Fibroblast of lung (primary cell): ENCODE measurements at regions not wholly inside any gene's neighbourhood (a gene's known extent, or its start where the extent isn't known, plus 50 kb on each side); places are given as distances from the start of the nearest gene placed in this dataset.
"Not testable (repeated sequence)": the region's sequence is repeated elsewhere in the genome, so short reads cannot be mapped to it uniquely, and the experiment has no call there.

Experiments
- DNase-seq, 2 donors: peaks; one replicate each; pipeline versions ENCODE4 v3.0.0 to v3.0.0-alpha.2; 2010; ENCODE audit warnings: low read depth in 2 of 2
- H2AFZ ChIP-seq: 2 replicates; pipeline ENCODE4 v1.5.1; 2012; ENCODE audit warnings: low read length, control low read depth, inconsistent platforms
- H3K27ac ChIP-seq: 2 replicates; pipeline ENCODE4 v1.5.1; 2011; ENCODE audit warnings: low read length, control low read depth; ENCODE audit not compliant: insufficient read depth
- H3K27me3 ChIP-seq: 2 replicates; pipeline ENCODE4 v1.5.1; 2011; ENCODE audit warnings: mild to moderate bottlenecking, low read length; ENCODE audit not compliant: control insufficient read depth, insufficient read depth
- H3K36me3 ChIP-seq: 2 replicates; pipeline ENCODE4 v1.5.1; 2011; ENCODE audit warnings: low read length; ENCODE audit not compliant: control insufficient read depth, insufficient read depth
- H3K4me1 ChIP-seq: 2 replicates; pipeline ENCODE4 v1.5.1; 2011; ENCODE audit warnings: low read length; ENCODE audit not compliant: control insufficient read depth, insufficient read depth; ENCODE audit errors: extremely low read depth
- H3K4me2 ChIP-seq: 2 replicates; pipeline ENCODE4 v1.5.1; 2011; ENCODE audit warnings: low read length, control low read depth; ENCODE audit not compliant: insufficient read depth; ENCODE audit errors: extremely low read depth
- H3K4me3 ChIP-seq, 4 experiments: fragments of 200-600 bp in 1 of 4; sonication (generic) in 1 of 4; replicated peaks in 1 of 4; 2 replicates each; pipeline ENCODE4 v1.5.1; 2011 to 2016; ENCODE audit warnings: low read length in 4 of 4, low read depth in 3 of 4, mild to moderate bottlenecking in 3 of 4, control low read depth in 2 of 4, inconsistent platforms in 1 of 4, mixed read lengths in 1 of 4; ENCODE audit not compliant: insufficient read depth in 1 of 4; ENCODE audit errors: control extremely low read depth in 1 of 4
- H3K79me2 ChIP-seq: 2 replicates; pipeline ENCODE4 v1.5.1; 2012; ENCODE audit warnings: mild to moderate bottlenecking, low read length, inconsistent platforms; ENCODE audit not compliant: control insufficient read depth, insufficient read depth
- H3K9ac ChIP-seq: 2 replicates; pipeline ENCODE4 v1.5.1; 2011; ENCODE audit warnings: mild to moderate bottlenecking, low read length, control low read depth; ENCODE audit not compliant: insufficient read depth
- H3K9me3 ChIP-seq: 2 replicates; pipeline ENCODE4 v1.5.1; 2012; ENCODE audit warnings: low read depth, low read length; ENCODE audit not compliant: control insufficient read depth, insufficient read depth
- H4K20me1 ChIP-seq: 2 replicates; pipeline ENCODE4 v1.5.1; 2011; ENCODE audit warnings: low read length; ENCODE audit not compliant: control insufficient read depth, insufficient read depth; ENCODE audit errors: extremely low read depth
- CTCF ChIP-seq, 2 donors: IDR thresholded peaks in 1 of 2; conservative IDR thresholded peaks in 1 of 2; 1 replicate in 1 of 2; 2 replicates in 1 of 2; pipeline ENCODE4 v1.5.1; 2011 to 2012; ENCODE audit warnings: low read length in 2 of 2, control low read depth in 1 of 2, inconsistent platforms in 1 of 2, low read depth in 1 of 2, mild to moderate bottlenecking in 1 of 2
- EZH2 ChIP-seq: IDR thresholded peaks from 2 replicates; pipeline ENCODE4 v1.5.1; 2012; ENCODE audit warnings: low read length, control low read depth, mild to moderate bottlenecking; ENCODE audit errors: missing control alignments

DNA sequence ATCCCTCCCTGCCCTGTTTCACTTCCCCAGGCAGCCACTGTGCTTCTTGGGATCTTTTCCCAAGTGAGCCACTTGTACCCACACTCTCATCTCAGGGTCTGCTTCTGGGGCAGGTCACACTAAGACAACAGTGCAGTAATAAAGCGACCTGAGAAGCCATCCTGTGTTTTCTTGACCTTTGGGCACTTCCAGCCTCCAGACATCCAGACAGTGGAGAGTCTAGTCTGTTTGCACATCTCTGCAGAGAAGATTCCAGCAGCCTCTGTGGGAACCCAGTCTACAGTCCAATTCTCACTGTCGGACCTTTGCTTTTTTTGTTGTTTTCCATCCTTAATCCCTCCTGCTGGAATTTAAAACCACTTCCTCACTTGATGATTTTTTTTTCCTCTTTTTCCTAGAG lies 50.3 kb upstream of the ATP6AP2 start:
- no peaks in the 10 kb centered on the region for H4K20me1 ChIP-seq
- no peaks in the 10 kb centered on the region for H3K36me3 ChIP-seq
- no peak for TF ChIP-seq CTCF (conservative IDR thresholded peaks at IDR 0.05 in 1 of 2, IDR thresholded peaks at IDR 0.05 in 1 of 2; ENCODE audit: low read depth in 1 of 2, low read length in 2 of 2)
- no peak for TF ChIP-seq EZH2
- H3K79me2 ChIP-seq: no peaks in the 10 kb centered on the region
- H3K4me2 ChIP-seq: no peak overlapping the region
- no peak overlapping the region for H3K9ac ChIP-seq
- H3K9me3 ChIP-seq: no peaks in the 10 kb centered on the region
- no peaks in the 10 kb centered on the region for H3K27me3 ChIP-seq
- H2AFZ ChIP-seq: no peak overlapping the region
- no peaks in the 10 kb centered on the region for H3K4me1 ChIP-seq
- H3K27ac ChIP-seq: no peak overlapping the region
- no peak overlapping the region for H3K4me3 ChIP-seq
- DNase-seq: no peak

- H3K9me3 ChIP-seq: no peaks in the 10 kb centered on the region
- no peak for DNase-seq
- H3K4me3 ChIP-seq: no peak overlapping the region
- H3K79me2 ChIP-seq: no peaks in the 10 kb centered on the region
- no peaks in the 10 kb centered on the region for H4K20me1 ChIP-seq
- no peak overlapping the region for H3K27ac ChIP-seq
- H3K4me2 ChIP-seq: no peak overlapping the region
- no peaks in the 10 kb centered on the region for H3K4me1 ChIP-seq
- TF ChIP-seq EZH2 (no peak), CTCF (conservative IDR thresholded peaks at IDR 0.05 in 1 of 2, IDR thresholded peaks at IDR 0.05 in 1 of 2; ENCODE audit: low read depth in 1 of 2, low read length in 2 of 2) (no peak)
- no peaks in the 10 kb centered on the region for H3K36me3 ChIP-seq
- no peak overlapping the region for H3K9ac ChIP-seq
- no peaks in the 10 kb centered on the region for H3K27me3 ChIP-seq
- no peak overlapping the region for H2AFZ ChIP-seq
These were observed 53.2 kb upstream of the ATP6AP2 start for GRCh38 chrX:40527543-40527942.

GRCh38 chrX:40526412-40526811 lies 54.4 kb upstream of the ATP6AP2 start:
- no peak overlapping the region for H3K4me3 ChIP-seq
- DNase-seq: no peak
- no peak overlapping the region for H3K27ac ChIP-seq
- no peaks in the 10 kb centered on the region for H4K20me1 ChIP-seq
- no peaks in the 10 kb centered on the region for H3K27me3 ChIP-seq
- H3K79me2 ChIP-seq: no peaks in the 10 kb centered on the region
- no peaks in the 10 kb centered on the region for H3K9me3 ChIP-seq
- H3K4me1 ChIP-seq: no peaks in the 10 kb centered on the region
- H3K4me2 ChIP-seq: no peak overlapping the region
- H3K36me3 ChIP-seq: no peaks in the 10 kb centered on the region
- TF ChIP-seq EZH2 (no peak), CTCF (conservative IDR thresholded peaks at IDR 0.05 in 1 of 2, IDR thresholded peaks at IDR 0.05 in 1 of 2; ENCODE audit: low read depth in 1 of 2, low read length in 2 of 2) (no peak)
- H3K9ac ChIP-seq: no peak overlapping the region
- no peak overlapping the region for H2AFZ ChIP-seq

DNA sequence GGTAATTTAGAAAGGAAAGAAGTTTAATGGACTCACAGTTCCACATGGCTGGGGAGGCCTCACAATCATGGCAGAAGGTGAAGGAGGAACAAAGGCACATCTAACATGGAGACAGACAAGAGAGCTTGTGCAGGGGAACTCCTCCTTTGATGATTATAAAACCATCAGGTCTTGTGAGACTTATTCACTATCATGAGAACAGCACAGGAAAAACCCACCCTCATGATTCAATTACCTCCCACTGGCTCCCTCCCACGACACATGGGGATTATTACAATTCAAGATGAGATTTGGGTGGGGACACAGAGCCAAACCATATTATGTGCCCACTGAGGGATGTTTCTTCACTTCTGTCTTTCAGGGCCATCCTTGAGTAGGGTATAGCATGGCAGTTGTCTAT lies 54.9 kb upstream of the ATP6AP2 start:
- not testable (repeated sequence) for H3K36me3 ChIP-seq, H4K20me1 ChIP-seq, H3K4me2 ChIP-seq, H3K9ac ChIP-seq, H2AFZ ChIP-seq, H3K4me1 ChIP-seq, H3K9me3 ChIP-seq, H3K79me2 ChIP-seq, DNase-seq, H3K27me3 ChIP-seq, H3K27ac ChIP-seq, H3K4me3 ChIP-seq
